Activated CD4-positive, alpha-beta T cell treated with anti-CD3 and anti-CD28 coated beads, Interleukin-2, amount 50 U/mL, for 24 hours (primary cell): ENCODE measurements at regions not wholly inside any gene's neighbourhood (a gene's known extent, or its start where the extent isn't known, plus 50 kb on each side); places are given as distances from the start of the nearest gene placed in this dataset.
"Not testable (repeated sequence)": the region's sequence is repeated elsewhere in the genome, so short reads cannot be mapped to it uniquely, and the experiment has no call there.

Experiments used
- DNase-seq, 2 donors: peaks; one replicate each; pipeline ENCODE4 v3.0.0-alpha.2; 2020; ENCODE audit warnings: low read depth in 1 of 2, low spot score in 1 of 2

GRCh38 chr3:87621667-87622066 is 345.3 kb upstream of the POU1F1 start:
- DNase-seq, result no peak

DNA sequence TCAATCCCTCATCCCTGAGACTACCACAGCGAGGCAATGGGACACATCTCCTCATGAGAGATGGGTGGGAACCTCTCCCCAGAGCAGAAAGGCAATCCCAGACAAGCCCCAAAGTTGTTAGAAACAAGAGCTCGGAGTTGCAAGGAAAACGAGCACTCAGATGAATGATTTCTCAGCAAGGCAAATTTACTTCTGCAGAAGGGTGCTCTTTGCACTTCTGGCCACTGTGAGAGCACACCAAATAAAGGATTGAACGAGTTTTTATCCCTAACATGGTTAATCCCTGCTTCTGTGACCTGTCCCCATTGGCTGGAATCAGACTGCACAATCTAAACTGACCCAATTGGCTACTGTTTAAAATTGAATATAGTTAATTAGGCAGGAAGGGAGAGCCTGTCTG is 339.1 kb upstream of the POU1F1 start:
- no peak for DNase-seq

DNA sequence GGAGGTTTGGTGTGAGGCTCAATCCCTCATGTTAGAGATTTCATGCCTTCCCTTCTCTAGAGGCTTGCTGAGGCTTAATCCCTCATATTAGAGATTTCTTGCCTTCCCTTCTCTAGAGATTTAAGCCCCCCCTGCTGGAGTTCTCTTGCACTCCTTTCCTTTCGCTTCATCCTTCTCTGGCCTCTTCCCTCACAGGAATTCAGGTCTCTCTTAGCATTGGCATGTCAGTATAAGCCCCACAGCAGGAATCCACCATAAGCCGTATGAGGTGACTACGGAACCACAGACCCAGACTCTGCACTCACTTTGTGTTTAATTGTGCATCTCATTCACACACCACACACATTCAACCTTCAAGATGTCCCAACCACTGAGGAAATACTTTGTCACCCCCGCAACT is 338.6 kb upstream of the POU1F1 start:
- no peak for DNase-seq

DNA sequence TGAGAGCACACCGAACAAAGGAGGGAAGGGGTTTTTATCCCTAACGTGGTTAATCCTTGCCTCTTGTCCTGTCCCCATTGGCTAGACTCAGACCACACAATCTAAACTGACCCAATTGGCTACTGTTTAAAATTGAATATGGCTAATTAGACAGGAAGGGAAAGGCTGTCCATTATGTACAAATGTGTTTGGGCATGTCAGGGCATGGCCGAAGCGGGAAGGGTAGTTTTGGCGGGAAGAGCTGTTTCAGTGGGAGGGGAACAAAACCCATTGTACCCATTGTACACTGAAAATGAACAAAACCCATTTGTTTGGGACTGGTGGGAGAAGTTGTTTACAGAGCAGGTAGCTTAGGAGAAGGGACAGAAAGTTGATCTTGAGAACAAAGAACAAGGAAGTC is 330.9 kb upstream of the POU1F1 start:
- no peak for DNase-seq

- DNase-seq, result no peak
Observed at GRCh38 chr3:87595798-87596197, 319.4 kb upstream of the POU1F1 start.

DNA sequence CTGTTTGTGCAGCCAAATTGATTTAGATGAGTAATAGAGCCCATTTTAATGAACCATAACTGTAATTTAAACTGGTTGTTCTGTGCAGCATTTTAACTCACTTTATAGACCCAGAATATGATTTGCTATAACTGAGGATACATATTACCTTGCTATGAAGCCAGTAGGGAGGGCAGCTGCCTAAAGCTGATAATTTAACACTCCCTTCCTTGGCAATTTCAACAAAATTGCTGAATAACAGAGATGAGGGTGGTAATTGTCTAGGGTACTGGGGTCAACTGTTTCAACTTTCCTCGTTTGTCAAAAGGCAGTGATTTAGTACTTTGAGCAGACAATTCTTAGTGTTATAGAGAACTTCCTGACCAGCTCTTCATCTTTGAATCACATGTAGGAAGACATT is 304.9 kb upstream of the POU1F1 start:
- DNase-seq, result no peak

DNA sequence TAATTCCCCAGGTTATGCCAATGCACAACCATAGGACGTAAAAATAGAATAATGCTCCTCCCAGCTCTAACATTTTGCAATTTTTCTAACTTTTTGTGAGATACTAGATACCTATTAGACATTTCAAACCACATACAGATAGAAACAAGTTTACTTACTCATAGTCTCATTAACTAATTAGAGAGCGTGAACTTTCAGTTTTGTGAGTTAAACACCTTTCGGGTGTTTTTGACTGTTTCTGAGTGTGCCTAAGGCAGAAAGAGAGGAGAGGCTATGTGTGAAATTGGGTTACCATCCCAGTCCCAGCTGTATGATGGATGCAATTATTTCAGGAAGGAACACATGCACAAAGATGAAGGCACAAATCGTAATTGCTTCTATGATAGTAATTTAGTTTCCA is 300.4 kb upstream of the POU1F1 start:
- no peak for DNase-seq

GRCh38 chr3:87575550-87575949 is 299.2 kb upstream of the POU1F1 start:
- DNase-seq, result no peak

DNA sequence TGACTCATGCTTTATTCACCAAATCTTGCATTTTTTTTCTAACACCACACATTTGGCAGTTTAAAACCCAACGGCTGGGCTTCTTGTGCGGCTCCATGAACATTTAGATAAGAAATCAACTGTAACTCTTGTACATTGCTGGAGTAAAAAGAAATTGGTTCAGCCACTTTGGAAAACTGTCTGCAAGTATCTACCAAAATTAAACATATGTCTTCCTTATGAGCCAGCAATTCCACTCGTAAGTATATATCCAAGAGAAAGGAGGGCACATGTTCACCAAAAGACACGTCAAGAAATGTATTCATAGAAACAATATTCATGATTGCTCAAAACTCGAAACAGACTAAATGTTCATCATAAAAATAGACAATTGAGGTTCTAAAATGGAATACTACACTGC is 291.9 kb upstream of the POU1F1 start:
- no peak for DNase-seq

- DNase-seq, result no peak
Observed at GRCh38 chr3:87564438-87564837, 288.1 kb upstream of the POU1F1 start.

DNA sequence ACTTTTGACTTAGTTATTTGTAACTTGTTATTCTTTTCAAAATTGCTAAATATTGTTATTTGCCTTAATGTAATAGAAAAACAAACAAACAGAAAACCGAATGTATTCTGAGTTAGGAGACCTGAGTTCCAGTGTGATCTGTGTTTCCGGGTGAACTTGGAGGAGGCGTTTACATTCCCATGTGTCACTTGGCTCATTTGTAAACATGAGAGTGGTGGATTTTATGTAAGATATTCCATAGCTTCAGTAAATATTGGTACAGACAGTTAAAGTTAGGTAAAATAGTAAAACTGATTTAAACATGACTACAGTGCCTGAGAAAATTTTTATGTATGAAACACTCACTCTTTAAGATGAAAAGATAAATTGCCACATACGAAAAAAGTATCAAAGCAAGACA is 287.3 kb upstream of the POU1F1 start:
- DNase-seq, result no peak

DNA sequence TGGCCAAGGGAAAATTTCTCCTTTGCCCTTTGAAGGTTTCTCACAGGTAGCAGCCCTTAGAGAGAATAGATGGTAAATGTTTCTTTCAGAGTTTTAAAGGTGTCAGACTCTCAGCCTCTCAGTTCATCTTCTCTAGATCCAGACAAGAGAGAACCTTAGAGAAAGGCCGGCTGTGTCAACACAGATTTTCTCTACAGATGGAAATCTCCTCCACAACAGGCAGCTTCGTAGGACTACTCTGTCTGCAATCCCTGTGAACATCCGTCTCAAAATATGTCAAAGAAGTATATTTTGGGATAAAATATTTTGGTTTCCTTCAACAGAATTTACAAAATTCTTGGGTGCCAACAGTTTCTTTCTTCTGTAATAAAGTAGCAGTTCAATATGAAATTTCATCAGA is 282.1 kb upstream of the POU1F1 start:
- DNase-seq, result no peak

DNA sequence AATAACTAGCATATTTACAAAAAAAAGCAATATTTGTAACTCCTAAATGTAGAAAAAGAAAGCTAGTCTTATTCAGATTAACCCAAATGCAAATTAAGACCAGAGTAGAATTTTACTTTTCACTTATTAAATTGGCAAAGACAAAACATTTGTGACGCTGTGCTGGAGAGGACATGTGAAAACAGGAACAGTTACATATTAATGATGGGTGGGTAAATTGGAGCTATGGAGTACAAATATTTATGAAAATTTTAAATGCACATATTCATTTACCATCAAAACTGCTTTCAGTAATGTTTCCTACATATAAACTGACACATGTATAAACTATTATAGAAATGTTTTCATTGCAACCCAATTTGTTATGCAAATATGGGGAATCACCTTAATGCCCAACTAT is 278.9 kb upstream of the POU1F1 start:
- no peak for DNase-seq

- DNase-seq, result no peak
Observed at GRCh38 chr3:87553058-87553457, 276.7 kb upstream of the POU1F1 start.

- no peak for DNase-seq
Observed at GRCh38 chr3:87550892-87551291, 274.5 kb upstream of the POU1F1 start.

DNA sequence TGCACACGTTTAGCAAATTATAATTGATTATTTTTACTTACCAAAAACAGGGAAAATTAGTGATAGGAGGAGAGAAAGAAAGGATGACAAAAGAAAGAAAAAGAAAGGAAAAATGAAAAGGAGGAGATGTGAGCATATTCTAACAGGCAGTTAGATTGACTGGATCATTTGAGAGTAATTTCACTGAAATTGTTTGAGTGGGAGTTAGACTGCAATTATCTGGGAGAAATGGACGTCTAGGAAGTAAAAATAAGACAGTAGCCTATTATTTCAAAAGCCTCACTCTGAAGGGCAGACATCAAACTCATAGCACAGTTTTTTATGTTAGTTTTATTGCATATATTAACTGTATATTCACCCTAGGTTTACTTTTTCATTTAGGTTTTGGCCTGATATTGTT is 272.8 kb upstream of the POU1F1 start:
- DNase-seq, result no peak

GRCh38 chr3:87548271-87548670 is 271.9 kb upstream of the POU1F1 start:
- no peak for DNase-seq

GRCh38 chr3:87546216-87546615 is 269.8 kb upstream of the POU1F1 start:
- no peak for DNase-seq

GRCh38 chr3:87543408-87543807 is 267.0 kb upstream of the POU1F1 start:
- DNase-seq, result not testable (repeated sequence)

GRCh38 chr3:87541723-87542122 is 265.3 kb upstream of the POU1F1 start:
- no peak for DNase-seq

GRCh38 chr3:87538722-87539121 is 262.3 kb upstream of the POU1F1 start:
- DNase-seq, result not testable (repeated sequence)

DNA sequence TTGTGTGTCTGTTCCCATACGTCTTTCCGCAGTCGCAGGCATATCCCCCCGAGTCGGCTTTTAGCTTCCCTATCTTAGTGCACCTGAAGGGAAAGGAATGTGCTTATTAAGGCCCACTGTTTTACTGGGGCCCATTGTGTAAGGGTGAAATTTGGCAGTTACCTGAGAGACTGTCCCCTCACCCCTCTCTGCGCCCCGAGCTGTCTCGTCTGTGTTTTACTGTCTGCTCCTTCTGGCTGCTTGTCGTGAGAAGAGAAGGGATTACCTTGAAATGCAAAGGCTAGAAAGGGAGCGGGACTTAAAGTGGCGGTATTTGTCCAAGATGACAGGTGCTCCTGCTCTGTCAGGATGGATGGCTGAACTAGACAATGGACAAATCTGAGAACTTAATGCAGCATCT is 233.0 kb upstream of the POU1F1 start:
- no peak for DNase-seq

GRCh38 chr3:87508921-87509320 is 232.5 kb upstream of the POU1F1 start:
- no peak for DNase-seq

GRCh38 chr3:87507753-87508152 is 231.4 kb upstream of the POU1F1 start:
- DNase-seq, result no peak
